ENCODE measurements at regions not wholly inside any gene's neighbourhood (a gene's known extent, or its start where the extent isn't known, plus 50 kb on each side); places are given as distances from the start of the nearest gene placed in this dataset.
A peak's percentile ranks its signal among the peaks of the same experiment; 100 is the strongest.
"Not testable (repeated sequence)": the region's sequence is repeated elsewhere in the genome, so short reads cannot be mapped to it uniquely, and the experiment has no call there.

DNA sequence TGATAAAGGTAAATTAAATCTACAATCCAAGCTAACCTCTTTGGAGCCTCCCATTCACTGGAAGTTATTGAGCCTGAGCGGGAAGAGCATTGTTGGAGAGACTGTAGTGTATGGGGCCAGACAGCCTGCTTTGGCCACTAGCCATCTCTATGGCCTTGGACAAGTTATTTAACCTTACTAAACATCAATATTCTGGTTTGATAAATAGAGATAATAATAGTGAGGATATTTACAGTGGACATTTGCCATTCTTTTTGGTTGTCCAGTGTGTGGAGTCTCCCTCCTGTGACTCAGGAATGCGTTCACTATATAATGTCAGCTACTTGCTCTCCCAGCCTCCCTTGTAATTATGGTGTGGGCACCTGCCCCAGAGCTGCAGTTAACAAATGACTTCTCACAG, 216.1 kb downstream of the SLC38A4 start:
- no peak overlapping the region for H3K4me3 ChIP-seq (ENCODE audit: low read depth in 1 of 2, low read length in 2 of 2)
- H3K4me1 ChIP-seq (ENCODE audit: control insufficient read depth in 2 of 2, insufficient read depth in 2 of 2, low read length in 1 of 2) = no peaks in the 10 kb centered on the region
- no peak overlapping the region for H3K27ac ChIP-seq (ENCODE audit: low read depth in 2 of 2, low read length in 1 of 2)
- no peaks in the 10 kb centered on the region for H3K36me3 ChIP-seq (ENCODE audit: control insufficient read depth in 2 of 2, insufficient read depth in 2 of 2, low read length in 1 of 2)
- H3K27me3 ChIP-seq (ENCODE audit: control insufficient read depth in 1 of 2, insufficient read depth in 2 of 2, low read length in 2 of 2) = no peaks in the 10 kb centered on the region
- no peaks in the 10 kb centered on the region for H3K9me3 ChIP-seq (ENCODE audit: control insufficient read depth in 2 of 2, insufficient read depth in 1 of 2, low read depth in 1 of 2, low read length in 1 of 2)
- WGBS, 2 donors = 85 to 92% methylated on average over 2 of the region's 2 CpGs

DNA sequence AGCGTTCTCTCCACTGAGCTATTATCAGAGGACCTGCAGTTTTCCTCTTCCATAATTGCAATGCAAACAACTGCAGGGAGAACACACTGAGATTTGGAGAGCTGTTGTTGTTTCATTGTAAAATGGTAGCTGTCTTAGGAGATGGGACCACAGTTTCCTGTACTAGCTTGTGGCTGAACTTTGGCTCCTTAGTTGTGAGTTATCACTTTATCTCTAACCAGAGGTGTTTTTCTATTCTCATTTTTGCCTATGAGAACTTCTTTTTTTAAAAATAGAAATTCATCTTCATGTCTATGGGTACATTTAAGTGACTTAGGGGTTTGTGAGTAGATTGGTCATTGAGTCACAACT, 216.5 kb downstream of the SLC38A4 start:
- no peak overlapping the region for H3K4me3 ChIP-seq (ENCODE audit: low read depth in 1 of 2, low read length in 2 of 2)
- H3K9me3 ChIP-seq (ENCODE audit: control insufficient read depth in 2 of 2, insufficient read depth in 1 of 2, low read depth in 1 of 2, low read length in 1 of 2) = no peaks in the 10 kb centered on the region
- 83 to 86% methylated on average over 1 of the region's 1 CpG for WGBS, 2 donors
- H3K4me1 ChIP-seq (ENCODE audit: control insufficient read depth in 2 of 2, insufficient read depth in 2 of 2, low read length in 1 of 2) = no peaks in the 10 kb centered on the region
- no peaks in the 10 kb centered on the region for H3K36me3 ChIP-seq (ENCODE audit: control insufficient read depth in 2 of 2, insufficient read depth in 2 of 2, low read length in 1 of 2)
- no peak overlapping the region for H3K27ac ChIP-seq (ENCODE audit: low read depth in 2 of 2, low read length in 1 of 2)
- H3K27me3 ChIP-seq (ENCODE audit: control insufficient read depth in 1 of 2, insufficient read depth in 2 of 2, low read length in 2 of 2) = no peaks in the 10 kb centered on the region

DNA sequence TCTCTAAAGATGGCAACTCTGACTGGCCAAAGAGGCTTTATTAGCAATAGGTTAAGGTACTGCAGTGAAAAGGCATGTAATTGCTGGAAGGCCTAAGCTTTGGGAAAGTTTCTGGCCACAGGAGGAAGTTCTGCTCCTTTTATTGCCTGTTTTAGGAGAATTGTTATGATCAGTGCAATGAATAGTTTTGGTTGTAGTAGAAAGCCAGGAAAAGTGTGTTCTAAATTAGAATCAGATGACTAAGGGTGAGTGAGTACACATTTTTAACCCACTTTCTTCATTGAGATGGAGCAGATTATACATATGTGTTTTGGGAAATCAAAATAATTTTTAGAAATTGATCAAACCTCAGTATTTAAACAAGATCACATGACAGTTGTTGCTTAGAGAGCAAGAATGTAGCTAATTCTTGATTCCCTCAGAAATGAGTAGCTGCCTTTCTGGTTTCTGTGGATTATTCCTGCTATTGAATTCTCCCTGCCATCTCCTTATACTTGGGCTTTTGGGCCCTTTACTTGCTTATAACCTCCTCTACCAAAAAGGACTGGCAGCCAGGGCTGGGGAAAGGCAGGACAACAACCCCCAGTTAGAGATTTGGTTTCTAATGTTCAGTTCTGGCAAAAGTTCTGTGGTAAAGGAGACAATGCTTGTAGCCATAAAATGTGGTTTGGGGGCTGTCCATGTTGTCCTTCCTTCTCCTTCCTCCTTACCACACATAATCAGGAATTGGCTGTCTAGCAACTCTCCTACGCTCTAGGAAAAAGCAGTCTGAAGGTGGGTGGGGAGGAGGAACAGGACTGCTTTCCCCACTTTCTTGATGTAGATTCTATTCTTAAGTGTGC, 217.1 kb downstream of the SLC38A4 start:
- 80 to 83% methylated on average over 1 of the region's 1 CpG for WGBS, 2 donors
- Histone ChIP-seq H3K9me3 (ENCODE audit: control insufficient read depth in 2 of 2, insufficient read depth in 1 of 2, low read depth in 1 of 2, low read length in 1 of 2) (no peaks in the 10 kb centered on the region), H3K4me1 (ENCODE audit: control insufficient read depth in 2 of 2, insufficient read depth in 2 of 2, low read length in 1 of 2) (no peaks in the 10 kb centered on the region), H3K27ac (ENCODE audit: low read depth in 2 of 2, low read length in 1 of 2) (no peak overlapping the region), H3K4me3 (ENCODE audit: low read depth in 1 of 2, low read length in 2 of 2) (no peak overlapping the region), H3K27me3 (ENCODE audit: control insufficient read depth in 1 of 2, insufficient read depth in 2 of 2, low read length in 2 of 2) (no peaks in the 10 kb centered on the region), H3K36me3 (ENCODE audit: control insufficient read depth in 2 of 2, insufficient read depth in 2 of 2, low read length in 1 of 2) (no peaks in the 10 kb centered on the region)

DNA sequence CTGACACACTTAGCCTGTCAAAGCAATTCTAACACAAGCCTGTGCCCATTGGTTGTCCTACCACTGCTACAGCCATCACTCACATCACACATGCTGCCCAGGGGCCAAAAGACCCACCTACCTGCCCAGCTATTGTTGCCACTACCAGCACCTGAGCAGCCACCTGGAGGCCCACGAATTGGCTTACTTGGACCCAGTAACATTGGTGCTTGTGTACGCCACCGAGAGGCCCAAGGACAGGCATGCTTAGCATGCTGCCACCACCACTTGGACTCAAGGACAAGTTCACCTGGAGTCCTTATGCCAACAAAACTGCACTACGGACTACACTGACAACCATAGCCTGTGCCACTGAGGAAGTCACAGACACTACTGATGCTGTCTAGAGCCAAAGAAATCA, 221.1 kb downstream of the SLC38A4 start:
- Histone ChIP-seq H3K36me3 (ENCODE audit: control insufficient read depth in 2 of 2, insufficient read depth in 2 of 2, low read length in 1 of 2) (no peaks in the 10 kb centered on the region), H3K4me3 (ENCODE audit: low read depth in 1 of 2, low read length in 2 of 2) (no peak overlapping the region), H3K27ac (ENCODE audit: low read depth in 2 of 2, low read length in 1 of 2) (no peak overlapping the region), H3K27me3 (ENCODE audit: control insufficient read depth in 1 of 2, insufficient read depth in 2 of 2, low read length in 2 of 2) (no peaks in the 10 kb centered on the region), H3K4me1 (ENCODE audit: control insufficient read depth in 2 of 2, insufficient read depth in 2 of 2, low read length in 1 of 2) (no peaks in the 10 kb centered on the region), H3K9me3 (ENCODE audit: control insufficient read depth in 2 of 2, insufficient read depth in 1 of 2, low read depth in 1 of 2, low read length in 1 of 2) (peaks cover 0 to 4% of the 10 kb centered on the region in 2 donors)
- WGBS, 2 donors = 82 to 93% methylated on average over 4 of the region's 4 CpGs

DNA sequence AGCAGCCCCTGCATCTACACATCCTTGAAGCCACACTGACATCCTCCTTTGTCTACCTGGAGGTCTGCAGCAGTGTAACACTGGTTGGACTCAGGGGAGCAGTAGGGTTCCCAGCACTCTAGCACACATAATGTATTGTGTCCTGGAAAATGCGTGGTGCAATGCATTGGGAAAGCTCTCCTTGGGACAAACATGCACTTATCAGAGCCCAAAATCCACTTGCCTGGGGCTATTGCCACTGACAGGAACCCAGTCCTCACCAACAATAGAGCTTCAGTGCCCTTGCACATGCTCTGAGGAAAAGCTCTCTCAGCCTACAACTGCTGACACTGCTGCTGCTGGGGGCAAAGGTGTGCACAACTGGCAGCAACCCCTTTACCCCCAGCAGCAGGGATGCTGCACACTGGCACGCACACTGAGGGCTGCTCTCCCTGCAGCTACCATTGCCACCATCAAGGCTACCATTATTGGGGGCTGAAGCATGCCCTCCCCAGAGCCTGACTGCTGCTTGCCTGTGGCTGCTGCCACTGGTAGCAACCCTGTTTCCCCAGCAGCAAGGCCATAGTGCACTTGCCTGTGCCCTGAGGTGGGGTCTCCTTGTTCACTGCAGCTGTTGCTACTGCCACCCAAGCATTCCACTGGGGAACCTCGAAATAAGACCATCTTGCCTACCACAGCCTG, 221.9 kb downstream of the SLC38A4 start:
- Histone ChIP-seq H3K9me3 (ENCODE audit: control insufficient read depth in 2 of 2, insufficient read depth in 1 of 2, low read depth in 1 of 2, low read length in 1 of 2) (peaks cover 0 to 4% of the 10 kb centered on the region in 2 donors), H3K27ac (ENCODE audit: low read depth in 2 of 2, low read length in 1 of 2) (no peak overlapping the region), H3K4me1 (ENCODE audit: control insufficient read depth in 2 of 2, insufficient read depth in 2 of 2, low read length in 1 of 2) (no peaks in the 10 kb centered on the region), H3K36me3 (ENCODE audit: control insufficient read depth in 2 of 2, insufficient read depth in 2 of 2, low read length in 1 of 2) (no peaks in the 10 kb centered on the region), H3K27me3 (ENCODE audit: control insufficient read depth in 1 of 2, insufficient read depth in 2 of 2, low read length in 2 of 2) (no peaks in the 10 kb centered on the region), H3K4me3 (ENCODE audit: low read depth in 1 of 2, low read length in 2 of 2) (no peak overlapping the region)
- WGBS, 2 donors = 73 to 92% methylated on average over 3 of the region's 3 CpGs

DNA sequence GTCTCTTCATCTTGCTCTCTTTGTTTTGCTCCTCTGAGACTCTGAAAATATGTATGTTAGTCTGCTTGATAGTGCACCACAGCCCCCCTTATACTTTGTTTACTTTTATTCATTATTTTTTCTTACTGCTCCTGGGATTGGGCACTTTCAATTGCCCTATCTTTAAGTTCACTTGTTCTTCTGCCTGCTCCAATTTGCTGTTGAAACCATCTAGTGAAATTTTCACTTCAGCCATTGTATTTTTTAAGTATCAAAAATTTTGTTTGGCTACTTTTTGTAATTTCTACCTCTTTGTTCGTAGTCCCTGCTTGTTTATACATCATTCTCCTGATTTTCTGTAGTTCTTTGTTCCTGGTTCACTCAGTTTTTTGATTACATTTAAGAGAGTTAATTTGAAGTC, 223.3 kb downstream of the SLC38A4 start:
- Histone ChIP-seq H3K9me3 (ENCODE audit: control insufficient read depth in 2 of 2, insufficient read depth in 1 of 2, low read depth in 1 of 2, low read length in 1 of 2) (peaks cover 0 to 4% of the 10 kb centered on the region in 2 donors), H3K27ac (ENCODE audit: low read depth in 2 of 2, low read length in 1 of 2) (no peak overlapping the region), H3K4me1 (ENCODE audit: control insufficient read depth in 2 of 2, insufficient read depth in 2 of 2, low read length in 1 of 2) (no peaks in the 10 kb centered on the region), H3K27me3 (ENCODE audit: control insufficient read depth in 1 of 2, insufficient read depth in 2 of 2, low read length in 2 of 2) (no peaks in the 10 kb centered on the region), H3K36me3 (ENCODE audit: control insufficient read depth in 2 of 2, insufficient read depth in 2 of 2, low read length in 1 of 2) (no peaks in the 10 kb centered on the region), H3K4me3 (ENCODE audit: low read depth in 1 of 2, low read length in 2 of 2) (no peak overlapping the region)
- WGBS, 2 donors = 93 to 100% methylated on average over 1 of the region's 1 CpG

DNA sequence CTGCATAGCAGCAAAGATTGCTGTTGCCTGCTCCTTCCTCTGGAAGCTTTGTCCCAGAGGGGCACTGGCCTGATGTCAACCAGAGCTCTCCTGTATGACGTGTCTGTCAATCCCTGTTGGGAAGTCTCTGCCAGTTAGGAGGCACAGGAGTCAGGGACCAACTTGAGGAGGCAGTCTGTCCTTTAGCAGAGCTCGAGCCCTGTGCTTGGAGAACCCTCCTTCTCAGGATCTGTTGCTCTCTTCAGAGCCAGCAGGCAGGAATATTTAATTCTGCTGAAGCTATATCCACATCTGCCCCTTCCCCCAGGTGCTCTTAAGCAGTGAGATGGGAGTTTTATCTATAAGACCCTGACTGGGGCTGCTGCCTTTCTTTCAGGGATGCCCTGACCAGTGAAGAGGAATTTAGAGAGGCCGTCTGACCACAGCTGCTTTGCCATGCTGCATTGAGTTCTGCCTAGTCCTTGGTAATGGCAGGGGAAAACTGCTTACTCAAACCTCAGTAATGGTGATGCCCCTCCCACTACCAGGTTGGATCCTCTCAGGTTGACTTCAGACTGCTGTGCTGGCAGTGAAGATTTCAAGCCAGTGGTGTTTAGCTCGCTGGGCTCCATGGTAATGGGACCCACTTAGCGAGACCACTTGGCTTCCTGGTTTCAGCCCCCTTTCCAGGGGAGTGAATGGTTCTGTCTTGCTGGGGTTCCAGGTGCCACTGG, 218.6 kb upstream of the SLC38A2 start:
- H3K9me3 ChIP-seq (ENCODE audit: control insufficient read depth in 2 of 2, insufficient read depth in 1 of 2, low read depth in 1 of 2, low read length in 1 of 2) = no peaks in the 10 kb centered on the region
- peak overlapping the region in 1 of 2 donors; percentile 40 for H3K27ac ChIP-seq (ENCODE audit: low read depth in 2 of 2, low read length in 1 of 2)
- WGBS, 2 donors = 80 to 85% methylated on average over 5 of the region's 5 CpGs
- peaks cover 2 to 4% of the 10 kb centered on the region in 2 donors for H3K4me1 ChIP-seq (ENCODE audit: control insufficient read depth in 2 of 2, insufficient read depth in 2 of 2, low read length in 1 of 2)
- no peaks in the 10 kb centered on the region for H3K36me3 ChIP-seq (ENCODE audit: control insufficient read depth in 2 of 2, insufficient read depth in 2 of 2, low read length in 1 of 2)
- H3K4me3 ChIP-seq (ENCODE audit: low read depth in 1 of 2, low read length in 2 of 2) = no peak overlapping the region
- H3K27me3 ChIP-seq (ENCODE audit: control insufficient read depth in 1 of 2, insufficient read depth in 2 of 2, low read length in 2 of 2) = no peaks in the 10 kb centered on the region

DNA sequence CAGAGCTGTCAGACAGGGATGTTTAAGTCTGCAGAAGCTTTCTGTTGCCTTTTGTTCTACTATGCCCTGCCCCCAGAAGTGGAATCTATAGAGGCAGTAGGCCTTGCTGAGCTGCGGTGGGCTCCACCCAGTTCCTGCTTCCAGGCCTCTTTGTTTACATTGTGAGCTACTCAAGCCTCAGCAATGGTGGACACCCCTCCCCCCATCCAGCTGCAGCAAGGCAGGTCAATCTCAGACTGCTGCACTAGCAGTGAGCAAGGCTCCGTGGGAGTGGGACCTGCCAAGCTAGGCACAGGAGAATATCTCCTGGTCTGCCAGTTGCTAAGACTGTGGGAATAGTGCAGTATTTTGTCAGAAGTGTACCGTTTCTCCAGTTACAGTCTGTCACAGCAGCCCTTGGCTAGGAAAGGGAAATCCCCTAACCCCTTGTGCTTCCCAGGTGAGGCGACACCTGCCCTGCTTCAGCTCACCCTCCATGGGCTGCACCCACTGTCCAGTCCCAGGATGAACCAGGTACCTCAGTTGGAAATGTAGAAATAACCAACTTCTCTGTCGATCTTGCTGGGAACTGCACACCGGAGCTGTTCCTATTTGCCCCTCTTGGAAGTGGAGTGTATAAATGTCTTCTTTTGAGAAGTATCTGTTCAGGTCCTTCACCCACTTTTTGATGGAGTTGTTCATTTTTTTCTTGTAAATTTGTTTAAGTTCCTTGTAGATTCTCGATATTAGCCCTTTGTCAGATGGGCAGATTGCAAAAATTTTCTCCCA, 213.5 kb upstream of the SLC38A2 start:
- no peaks in the 10 kb centered on the region for H3K27me3 ChIP-seq (ENCODE audit: control insufficient read depth in 1 of 2, insufficient read depth in 2 of 2, low read length in 2 of 2)
- no peaks in the 10 kb centered on the region for H3K36me3 ChIP-seq (ENCODE audit: control insufficient read depth in 2 of 2, insufficient read depth in 2 of 2, low read length in 1 of 2)
- H3K9me3 ChIP-seq (ENCODE audit: control insufficient read depth in 2 of 2, insufficient read depth in 1 of 2, low read depth in 1 of 2, low read length in 1 of 2) = no peaks in the 10 kb centered on the region
- WGBS, 2 donors = 71% methylated on average over 7 of the region's 7 CpGs
- H3K4me3 ChIP-seq (ENCODE audit: low read depth in 1 of 2, low read length in 2 of 2) = no peak overlapping the region
- peaks cover 0 to 5% of the 10 kb centered on the region in 2 donors for H3K4me1 ChIP-seq (ENCODE audit: control insufficient read depth in 2 of 2, insufficient read depth in 2 of 2, low read length in 1 of 2)
- no peak overlapping the region for H3K27ac ChIP-seq (ENCODE audit: low read depth in 2 of 2, low read length in 1 of 2)

DNA sequence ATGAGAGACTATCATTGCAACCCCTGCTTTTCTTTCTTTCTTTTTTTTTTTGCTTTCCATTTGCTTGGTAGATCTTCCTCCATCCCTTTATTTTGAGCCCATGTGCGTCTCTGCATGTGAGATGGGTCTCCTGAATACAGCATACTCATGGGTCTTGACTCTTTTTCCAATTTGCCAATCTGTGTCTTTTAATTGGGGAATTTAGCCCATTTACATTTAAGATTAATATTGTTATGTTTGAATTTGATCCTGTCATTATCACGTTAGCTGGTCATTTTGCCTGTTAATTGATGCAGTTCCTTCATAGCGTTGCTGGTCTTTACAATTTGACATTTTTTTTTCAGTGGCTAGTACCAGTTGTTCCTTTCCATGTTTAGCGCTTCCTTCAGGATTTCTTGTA, 211.5 kb upstream of the SLC38A2 start:
- not testable (repeated sequence) for H3K4me3 ChIP-seq (ENCODE audit: low read depth in 1 of 2, low read length in 2 of 2); H3K27ac ChIP-seq (ENCODE audit: low read depth in 2 of 2, low read length in 1 of 2); H3K36me3 ChIP-seq (ENCODE audit: control insufficient read depth in 2 of 2, insufficient read depth in 2 of 2, low read length in 1 of 2); H3K9me3 ChIP-seq (ENCODE audit: control insufficient read depth in 2 of 2, insufficient read depth in 1 of 2, low read depth in 1 of 2, low read length in 1 of 2); H3K4me1 ChIP-seq (ENCODE audit: control insufficient read depth in 2 of 2, insufficient read depth in 2 of 2, low read length in 1 of 2); H3K27me3 ChIP-seq (ENCODE audit: control insufficient read depth in 1 of 2, insufficient read depth in 2 of 2, low read length in 2 of 2)
- WGBS, 2 donors = 95 to 96% methylated on average over 4 of the region's 4 CpGs
